ENCODE measurements at regions not wholly inside any gene's neighbourhood (a gene's known extent, or its start where the extent isn't known, plus 50 kb on each side); places are given as distances from the start of the nearest gene placed in this dataset.

DNA sequence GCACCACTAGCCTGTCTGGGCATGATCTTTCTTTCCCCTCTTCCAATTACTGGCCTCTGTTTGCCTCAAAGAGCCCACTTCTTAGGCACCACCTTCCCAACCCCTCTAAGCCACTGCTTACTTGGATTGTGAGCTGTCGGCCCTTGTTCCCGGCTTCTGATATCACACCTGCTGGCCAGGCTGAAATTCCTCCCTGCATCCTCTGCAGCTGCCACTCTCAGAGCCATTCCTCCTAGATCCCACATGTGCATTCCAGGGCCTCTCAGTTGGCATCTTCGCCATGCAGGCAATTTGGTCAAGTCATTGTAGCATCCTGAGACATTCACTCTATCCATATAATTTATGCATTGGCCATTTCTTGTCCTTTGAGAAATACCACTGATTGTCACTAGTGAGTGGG, 135.9 kb downstream of the OLIG3 start:
- DNase-seq, result no peak
- Histone ChIP-seq H3K27me3 (no peaks in the 10 kb centered on the region), H3K27ac (no peak overlapping the region), H3K4me3 (no peak overlapping the region), H3K4me1 (no peaks in the 10 kb centered on the region), H3K9me3 (no peaks in the 10 kb centered on the region), H3K36me3 (no peaks in the 10 kb centered on the region)
- TF ChIP-seq, protein P1, sequence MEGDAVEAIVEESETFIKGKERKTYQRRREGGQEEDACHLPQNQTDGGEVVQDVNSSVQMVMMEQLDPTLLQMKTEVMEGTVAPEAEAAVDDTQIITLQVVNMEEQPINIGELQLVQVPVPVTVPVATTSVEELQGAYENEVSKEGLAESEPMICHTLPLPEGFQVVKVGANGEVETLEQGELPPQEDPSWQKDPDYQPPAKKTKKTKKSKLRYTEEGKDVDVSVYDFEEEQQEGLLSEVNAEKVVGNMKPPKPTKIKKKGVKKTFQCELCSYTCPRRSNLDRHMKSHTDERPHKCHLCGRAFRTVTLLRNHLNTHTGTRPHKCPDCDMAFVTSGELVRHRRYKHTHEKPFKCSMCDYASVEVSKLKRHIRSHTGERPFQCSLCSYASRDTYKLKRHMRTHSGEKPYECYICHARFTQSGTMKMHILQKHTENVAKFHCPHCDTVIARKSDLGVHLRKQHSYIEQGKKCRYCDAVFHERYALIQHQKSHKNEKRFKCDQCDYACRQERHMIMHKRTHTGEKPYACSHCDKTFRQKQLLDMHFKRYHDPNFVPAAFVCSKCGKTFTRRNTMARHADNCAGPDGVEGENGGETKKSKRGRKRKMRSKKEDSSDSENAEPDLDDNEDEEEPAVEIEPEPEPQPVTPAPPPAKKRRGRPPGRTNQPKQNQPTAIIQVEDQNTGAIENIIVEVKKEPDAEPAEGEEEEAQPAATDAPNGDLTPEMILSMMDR (IDR thresholded peaks at IDR 0.05), result no peak
- TF ChIP-seq POLR2AphosphoS5 (IDR thresholded peaks at IDR 0.05) (no peak), POLR2A (IDR thresholded peaks at IDR 0.05) (no peak), EP300 (IDR thresholded peaks at IDR 0.05; ENCODE audit: low read depth) (no peak)
- 80 to 81% methylated on average over 3 of the region's 3 CpGs for WGBS, 2 donors (ENCODE audit: low coverage in 1 of 2)
- in situ Hi-C loops (cut with MboI; ENCODE audit: low pct_ligation_motif_present in 1 of 4, low pct_unique_long_range_greater_than_20kb in 1 of 4, low sequenced_read_pairs in 3 of 4) (no loop called here), intact Hi-C loops (cut with DNase I; ENCODE audit: low total_unique reads) (no loop called here)

DNA sequence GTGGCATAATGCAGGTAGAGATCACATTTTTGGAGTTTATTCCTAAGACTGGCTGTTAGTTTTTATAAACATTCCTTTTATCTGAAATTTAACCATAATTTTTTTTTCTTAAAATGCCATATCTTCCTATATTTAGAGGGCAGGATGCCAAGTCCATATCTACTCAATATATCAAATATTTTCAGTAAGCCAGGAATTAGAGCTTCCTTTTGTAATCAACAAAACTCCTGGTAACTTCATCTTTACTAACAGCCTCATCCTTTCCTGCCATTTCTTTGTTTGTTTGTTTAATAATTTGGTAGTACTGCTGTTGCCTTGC, 136.3 kb downstream of the OLIG3 start:
- H3K9me3 ChIP-seq, result no peaks in the 10 kb centered on the region
- H3K4me3 ChIP-seq, result no peak overlapping the region
- H3K4me1 ChIP-seq, result no peaks in the 10 kb centered on the region
- in situ Hi-C loops (cut with MboI; ENCODE audit: low pct_ligation_motif_present in 1 of 4, low pct_unique_long_range_greater_than_20kb in 1 of 4, low sequenced_read_pairs in 3 of 4), result no loop called here
- H3K27me3 ChIP-seq, result no peaks in the 10 kb centered on the region
- DNase-seq, result no peak
- intact Hi-C loops (cut with DNase I; ENCODE audit: low total_unique reads), result no loop called here
- H3K27ac ChIP-seq, result no peak overlapping the region
- no peak for TF ChIP-seq POLR2AphosphoS5 (IDR thresholded peaks at IDR 0.05)
- TF ChIP-seq POLR2A (IDR thresholded peaks at IDR 0.05), result no peak
- TF ChIP-seq, protein P1 (IDR thresholded peaks at IDR 0.05), result no peak
- TF ChIP-seq EP300 (IDR thresholded peaks at IDR 0.05; ENCODE audit: low read depth), result no peak
- H3K36me3 ChIP-seq, result no peaks in the 10 kb centered on the region

GRCh38 chr6:137357263-137357947, 136.8 kb downstream of the OLIG3 start:
- no peak for TF ChIP-seq POLR2AphosphoS5 (IDR thresholded peaks at IDR 0.05)
- TF ChIP-seq, protein P1 (IDR thresholded peaks at IDR 0.05), result no peak
- no peak for TF ChIP-seq EP300 (IDR thresholded peaks at IDR 0.05; ENCODE audit: low read depth)
- no peak for TF ChIP-seq POLR2A (IDR thresholded peaks at IDR 0.05)
- in situ Hi-C loops (cut with MboI; ENCODE audit: low pct_ligation_motif_present in 1 of 4, low pct_unique_long_range_greater_than_20kb in 1 of 4, low sequenced_read_pairs in 3 of 4) (no loop called here), intact Hi-C loops (cut with DNase I; ENCODE audit: low total_unique reads) (no loop called here)
- DNase-seq, result no peak
- Histone ChIP-seq H3K36me3 (no peaks in the 10 kb centered on the region), H3K4me3 (no peak overlapping the region), H3K27ac (no peak overlapping the region), H3K9me3 (no peaks in the 10 kb centered on the region), H3K4me1 (peaks cover 0 to 3% (median 0%) of the 10 kb centered on the region in 4 donors), H3K27me3 (no peaks in the 10 kb centered on the region)
- 68 to 71% methylated on average over 7 to 14 of the region's 14 CpGs for WGBS, 2 donors (ENCODE audit: low coverage in 1 of 2)

- TF ChIP-seq, protein P1 (IDR thresholded peaks at IDR 0.05), result no peak
- TF ChIP-seq EP300 (IDR thresholded peaks at IDR 0.05; ENCODE audit: low read depth), result no peak
- no peak for TF ChIP-seq POLR2A (IDR thresholded peaks at IDR 0.05)
- no peak for TF ChIP-seq POLR2AphosphoS5 (IDR thresholded peaks at IDR 0.05)
- H3K27me3 ChIP-seq, result no peaks in the 10 kb centered on the region
- no peaks in the 10 kb centered on the region for H3K9me3 ChIP-seq
- WGBS, 2 donors (ENCODE audit: low coverage in 1 of 2), result 91 to 100% methylated on average over 6 to 7 of the region's 7 CpGs
- DNase-seq, result no peak
- no peaks in the 10 kb centered on the region for H3K36me3 ChIP-seq
- H3K4me3 ChIP-seq, result no peak overlapping the region
- in situ Hi-C loops (cut with MboI; ENCODE audit: low pct_ligation_motif_present in 1 of 4, low pct_unique_long_range_greater_than_20kb in 1 of 4, low sequenced_read_pairs in 3 of 4) (no loop called here), intact Hi-C loops (cut with DNase I; ENCODE audit: low total_unique reads) (no loop called here)
- no peak overlapping the region for H3K27ac ChIP-seq
- H3K4me1 ChIP-seq, result peaks cover 0 to 3% (median 0%) of the 10 kb centered on the region in 4 donors
Measured at GRCh38 chr6:137353842-137354397, 134.7 kb upstream of the IFNGR1 start.
